ENCODE measurements at regions not wholly inside any gene's neighbourhood (a gene's known extent, or its start where the extent isn't known, plus 50 kb on each side); places are given as distances from the start of the nearest gene placed in this dataset.

- Mint-ChIP-seq H3K36me3 (ENCODE audit: low read depth) (no peaks in the 10 kb centered on the region), H3K4me1 (ENCODE audit: low read depth) (no peaks in the 10 kb centered on the region), H3K9me3 (peaks cover 16% of the 10 kb centered on the region), H3K4me3 (no peak overlapping the region), H3K27ac (no peak overlapping the region), H3K27me3 (no peaks in the 10 kb centered on the region)
- no peak for DNase-seq
These were observed 293.5 kb upstream of the FAT1 start for GRCh38 chr4:187017147-187017546.

- Mint-ChIP-seq H3K9me3 (peaks cover 16% of the 10 kb centered on the region), H3K27ac (no peak overlapping the region), H3K27me3 (no peaks in the 10 kb centered on the region)
These were observed 296.2 kb upstream of the FAT1 start for GRCh38 chr4:187019896-187020295.

DNA sequence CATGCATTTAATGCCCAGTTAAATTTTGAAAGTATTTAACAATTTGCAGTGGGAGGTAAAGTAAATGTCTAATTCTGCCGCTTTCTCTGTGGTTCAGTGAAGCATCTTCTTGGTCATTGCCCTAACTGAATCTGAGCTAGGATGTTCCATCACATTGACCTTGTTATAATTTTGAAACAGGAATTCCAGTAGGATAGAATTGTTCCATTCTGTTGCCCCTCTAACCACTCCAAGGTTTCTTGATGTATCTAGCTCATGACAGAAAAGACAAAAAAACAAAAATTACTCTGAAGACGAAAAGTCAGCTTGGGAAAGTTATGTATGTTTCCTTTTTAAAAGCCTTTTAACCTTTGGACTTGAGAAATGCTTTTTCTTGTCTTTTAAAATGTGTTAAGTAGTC lies 297.0 kb upstream of the FAT1 start:
- H3K4me1 Mint-ChIP-seq (ENCODE audit: low read depth): no peaks in the 10 kb centered on the region
- H3K9me3 Mint-ChIP-seq: peaks cover 15% of the 10 kb centered on the region
- DNase-seq: no peak
- no peak overlapping the region for H3K4me3 Mint-ChIP-seq
- no peaks in the 10 kb centered on the region for H3K36me3 Mint-ChIP-seq (ENCODE audit: low read depth)
- no peaks in the 10 kb centered on the region for H3K27me3 Mint-ChIP-seq
- H3K27ac Mint-ChIP-seq: no peak overlapping the region

More at GRCh38 chr4:187019896-187020295, 296.2 kb upstream of the FAT1 start:
- no peaks in the 10 kb centered on the region for H3K4me1 Mint-ChIP-seq (ENCODE audit: low read depth)
- DNase-seq: no peak
- no peak overlapping the region for H3K4me3 Mint-ChIP-seq
- H3K36me3 Mint-ChIP-seq (ENCODE audit: low read depth): no peaks in the 10 kb centered on the region

GRCh38 chr4:187021436-187022205 lies 298.0 kb upstream of the FAT1 start:
- Mint-ChIP-seq H3K9me3 (peaks cover 20% of the 10 kb centered on the region), H3K36me3 (ENCODE audit: low read depth) (no peaks in the 10 kb centered on the region), H3K27ac (no peak overlapping the region), H3K27me3 (no peaks in the 10 kb centered on the region), H3K4me1 (ENCODE audit: low read depth) (no peaks in the 10 kb centered on the region), H3K4me3 (no peak overlapping the region)
- no peak for DNase-seq

- Mint-ChIP-seq H3K27ac (no peak overlapping the region), H3K4me3 (no peak overlapping the region), H3K9me3 (peaks cover 14% of the 10 kb centered on the region), H3K4me1 (ENCODE audit: low read depth) (no peaks in the 10 kb centered on the region), H3K27me3 (no peaks in the 10 kb centered on the region), H3K36me3 (ENCODE audit: low read depth) (no peaks in the 10 kb centered on the region)
- no peak for DNase-seq
These were observed 303.6 kb upstream of the FAT1 start for GRCh38 chr4:187027272-187027671.

DNA sequence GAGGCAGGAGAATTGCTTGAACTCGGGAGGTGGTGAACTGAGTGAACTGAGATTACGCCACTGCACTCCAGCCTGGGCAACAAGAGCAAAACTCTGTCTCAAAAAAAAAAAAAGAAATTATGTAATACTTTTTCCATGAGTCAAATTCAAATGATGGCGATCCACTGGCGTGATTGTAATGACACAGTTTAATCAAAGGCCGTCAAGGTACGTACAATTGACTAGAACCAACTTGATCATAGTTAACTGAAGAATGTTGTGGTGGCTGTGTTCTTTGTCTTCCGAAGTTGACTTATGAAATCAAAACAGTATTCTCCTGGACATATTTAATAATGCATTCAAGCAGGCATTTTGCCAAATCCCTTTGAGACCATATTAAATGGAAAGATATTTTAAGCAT lies 318.6 kb upstream of the FAT1 start:
- H3K4me3 Mint-ChIP-seq: no peak overlapping the region
- H3K4me1 Mint-ChIP-seq (ENCODE audit: low read depth): no peaks in the 10 kb centered on the region
- no peak for DNase-seq
- no peak overlapping the region for H3K27ac Mint-ChIP-seq
- no peaks in the 10 kb centered on the region for H3K36me3 Mint-ChIP-seq (ENCODE audit: low read depth)
- H3K27me3 Mint-ChIP-seq: no peaks in the 10 kb centered on the region
- H3K9me3 Mint-ChIP-seq: peaks cover 5% of the 10 kb centered on the region

DNA sequence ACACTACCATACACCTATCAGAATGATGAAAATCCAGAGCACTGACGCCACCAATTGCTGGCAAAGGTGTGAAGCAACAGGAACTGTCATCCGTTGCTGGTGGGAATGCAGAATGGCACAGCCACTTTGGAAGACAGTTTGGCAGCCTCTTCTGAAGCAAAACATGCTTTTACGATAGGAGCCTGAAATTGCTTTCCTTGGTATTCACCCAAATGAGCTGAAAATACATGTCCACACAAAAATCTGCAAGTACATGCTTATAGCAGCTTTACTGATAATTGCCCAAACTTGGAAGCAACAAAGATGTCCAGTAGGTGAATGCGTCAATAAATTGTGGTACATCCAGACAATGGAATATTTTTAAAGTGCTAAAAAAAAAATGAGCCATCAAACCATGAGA lies 322.8 kb upstream of the FAT1 start:
- Mint-ChIP-seq H3K4me1 (ENCODE audit: low read depth) (no peaks in the 10 kb centered on the region), H3K27ac (no peak overlapping the region), H3K9me3 (peaks cover 6% of the 10 kb centered on the region), H3K4me3 (no peak overlapping the region), H3K27me3 (no peaks in the 10 kb centered on the region), H3K36me3 (ENCODE audit: low read depth) (no peaks in the 10 kb centered on the region)
- no peak for DNase-seq

- no peak for DNase-seq
- H3K27ac Mint-ChIP-seq: no peak overlapping the region
- no peaks in the 10 kb centered on the region for H3K4me1 Mint-ChIP-seq (ENCODE audit: low read depth)
- H3K27me3 Mint-ChIP-seq: no peaks in the 10 kb centered on the region
- no peaks in the 10 kb centered on the region for H3K36me3 Mint-ChIP-seq (ENCODE audit: low read depth)
- H3K9me3 Mint-ChIP-seq: peaks cover 6% of the 10 kb centered on the region
- no peak overlapping the region for H3K4me3 Mint-ChIP-seq
These were observed 335.4 kb upstream of the FAT1 start for GRCh38 chr4:187059021-187059420.

- DNase-seq: no peak
- no peaks in the 10 kb centered on the region for H3K4me1 Mint-ChIP-seq (ENCODE audit: low read depth)
- no peaks in the 10 kb centered on the region for H3K36me3 Mint-ChIP-seq (ENCODE audit: low read depth)
- no peaks in the 10 kb centered on the region for H3K27me3 Mint-ChIP-seq
- no peak overlapping the region for H3K27ac Mint-ChIP-seq
- no peak overlapping the region for H3K4me3 Mint-ChIP-seq
- peaks cover 6% of the 10 kb centered on the region for H3K9me3 Mint-ChIP-seq
These were observed 336.2 kb upstream of the FAT1 start for GRCh38 chr4:187059895-187060294.

- H3K9me3 Mint-ChIP-seq: peaks cover 6% of the 10 kb centered on the region
- DNase-seq: no peak
- no peak overlapping the region for H3K27ac Mint-ChIP-seq
- no peaks in the 10 kb centered on the region for H3K4me1 Mint-ChIP-seq (ENCODE audit: low read depth)
- no peaks in the 10 kb centered on the region for H3K27me3 Mint-ChIP-seq
- no peak overlapping the region for H3K4me3 Mint-ChIP-seq
- no peaks in the 10 kb centered on the region for H3K36me3 Mint-ChIP-seq (ENCODE audit: low read depth)
These were observed 336.9 kb upstream of the FAT1 start for GRCh38 chr4:187060551-187060950.

GRCh38 chr4:187063251-187063650 lies 339.6 kb upstream of the FAT1 start:
- no peaks in the 10 kb centered on the region for H3K27me3 Mint-ChIP-seq
- no peak for DNase-seq
- peaks cover 6% of the 10 kb centered on the region for H3K9me3 Mint-ChIP-seq
- H3K4me3 Mint-ChIP-seq: no peak overlapping the region
- H3K4me1 Mint-ChIP-seq (ENCODE audit: low read depth): no peaks in the 10 kb centered on the region
- no peak overlapping the region for H3K27ac Mint-ChIP-seq
- H3K36me3 Mint-ChIP-seq (ENCODE audit: low read depth): no peaks in the 10 kb centered on the region

- Mint-ChIP-seq H3K4me1 (ENCODE audit: low read depth) (no peaks in the 10 kb centered on the region), H3K4me3 (no peak overlapping the region), H3K27me3 (no peaks in the 10 kb centered on the region), H3K9me3 (peaks cover 7% of the 10 kb centered on the region), H3K36me3 (ENCODE audit: low read depth) (no peaks in the 10 kb centered on the region), H3K27ac (no peak overlapping the region)
- DNase-seq: no peak
These were observed 340.4 kb upstream of the FAT1 start for GRCh38 chr4:187064033-187064432.

DNA sequence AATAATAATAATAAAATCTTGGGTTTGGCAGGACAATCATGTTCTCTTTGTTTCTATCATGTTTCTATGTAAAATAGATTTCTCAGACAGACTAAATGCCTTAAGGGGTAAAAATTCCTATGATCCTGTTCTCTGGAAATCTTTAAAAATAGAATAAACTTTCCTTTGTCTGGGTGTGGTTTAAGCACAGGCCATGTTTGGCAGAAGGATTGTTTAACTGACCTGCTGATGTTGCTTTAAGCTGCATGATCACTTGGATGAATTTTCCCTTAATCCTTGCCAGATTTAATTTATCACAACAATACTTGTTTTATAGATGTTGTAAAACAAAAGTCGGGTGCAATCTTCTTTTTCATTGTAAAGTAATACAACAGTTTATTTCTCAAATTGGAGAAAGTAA lies 341.7 kb upstream of the FAT1 start:
- Mint-ChIP-seq H3K27ac (no peak overlapping the region), H3K4me3 (no peak overlapping the region), H3K27me3 (no peaks in the 10 kb centered on the region), H3K36me3 (ENCODE audit: low read depth) (no peaks in the 10 kb centered on the region), H3K9me3 (peaks cover 9% of the 10 kb centered on the region), H3K4me1 (ENCODE audit: low read depth) (no peaks in the 10 kb centered on the region)
- DNase-seq: no peak

GRCh38 chr4:187065806-187066205 lies 342.1 kb upstream of the FAT1 start:
- no peaks in the 10 kb centered on the region for H3K4me1 Mint-ChIP-seq (ENCODE audit: low read depth)
- no peak overlapping the region for H3K27ac Mint-ChIP-seq
- peaks cover 12% of the 10 kb centered on the region for H3K9me3 Mint-ChIP-seq
- H3K36me3 Mint-ChIP-seq (ENCODE audit: low read depth): no peaks in the 10 kb centered on the region
- H3K27me3 Mint-ChIP-seq: no peaks in the 10 kb centered on the region
- no peak for DNase-seq
- H3K4me3 Mint-ChIP-seq: no peak overlapping the region

- Mint-ChIP-seq H3K27ac (no peak overlapping the region), H3K4me3 (no peak overlapping the region), H3K9me3 (peaks cover 19% of the 10 kb centered on the region), H3K36me3 (ENCODE audit: low read depth) (no peaks in the 10 kb centered on the region), H3K4me1 (ENCODE audit: low read depth) (no peaks in the 10 kb centered on the region), H3K27me3 (no peaks in the 10 kb centered on the region)
- DNase-seq: no peak
These were observed 345.7 kb upstream of the FAT1 start for GRCh38 chr4:187069398-187069797.

- H3K36me3 Mint-ChIP-seq (ENCODE audit: low read depth): no peaks in the 10 kb centered on the region
- no peaks in the 10 kb centered on the region for H3K4me1 Mint-ChIP-seq (ENCODE audit: low read depth)
- H3K9me3 Mint-ChIP-seq: peaks cover 20% of the 10 kb centered on the region
- no peak for DNase-seq
- no peak overlapping the region for H3K4me3 Mint-ChIP-seq
- no peak overlapping the region for H3K27ac Mint-ChIP-seq
- no peaks in the 10 kb centered on the region for H3K27me3 Mint-ChIP-seq
These were observed 346.5 kb upstream of the FAT1 start for GRCh38 chr4:187070158-187070557.
